Gastrocnemius medialis (tissue), 4 donors: ENCODE measurements at regions not wholly inside any gene's neighbourhood (a gene's known extent, or its start where the extent isn't known, plus 50 kb on each side); places are given as distances from the start of the nearest gene placed in this dataset.

Experiments
- POLR2A ChIP-seq, 2 donors: fragments of 450-650 bp; IDR thresholded peaks; one replicate each; pipeline ENCODE4 v1.6.1; 2017; ENCODE audit warnings: antibody characterized with exemption in 2 of 2, mild to moderate bottlenecking in 2 of 2, moderate library complexity in 2 of 2
- TF ChIP-seq, protein P1 (sequence below), 5 experiments: fragments of 450-650 bp in 3 of 5; fragments of 200-600 bp in 2 of 5; sonication (generic) in 2 of 5; IDR thresholded peaks in 4 of 5; conservative IDR thresholded peaks in 1 of 5; 1 replicate in 4 of 5; 2 replicates in 1 of 5; pipeline ENCODE4 v1.5.1; 2016 to 2019; ENCODE audit warnings: antibody characterized with exemption in 5 of 5, mild to moderate bottlenecking in 3 of 5, moderate library complexity in 3 of 5

DNA sequence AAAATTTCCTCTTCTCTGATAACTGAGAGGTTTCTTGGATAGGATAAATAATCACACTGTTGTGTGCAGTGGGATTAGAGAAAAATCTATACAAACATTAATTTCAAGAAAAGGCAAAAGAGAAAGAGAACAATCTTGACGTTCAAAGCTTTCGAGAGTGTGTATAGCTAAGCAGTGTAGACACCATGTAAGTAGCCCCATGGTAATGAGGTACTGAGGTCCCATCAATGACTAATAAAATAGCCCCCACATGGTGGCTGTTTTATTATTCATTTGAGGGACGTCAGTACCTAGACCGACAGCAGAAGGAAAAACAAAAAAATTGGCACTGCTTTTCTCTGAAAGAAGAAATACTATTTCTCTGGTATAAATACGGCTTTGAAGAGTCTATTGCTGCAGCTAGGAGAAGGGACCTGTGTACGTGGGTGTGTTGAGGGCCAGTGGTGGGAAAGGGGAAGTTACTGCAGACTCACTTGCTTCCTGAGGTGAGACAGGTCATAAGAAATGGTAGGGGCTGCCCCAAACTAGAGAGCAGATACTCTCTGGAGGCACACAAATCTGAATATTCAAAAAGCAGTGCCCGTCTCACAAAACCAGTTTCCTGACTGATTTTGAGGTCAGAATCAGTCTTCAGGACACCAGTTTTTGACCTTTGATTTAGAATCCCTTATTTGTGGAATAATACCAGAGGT lies 339.8 kb downstream of the EMP1 start:
- TF ChIP-seq, protein P1, sequence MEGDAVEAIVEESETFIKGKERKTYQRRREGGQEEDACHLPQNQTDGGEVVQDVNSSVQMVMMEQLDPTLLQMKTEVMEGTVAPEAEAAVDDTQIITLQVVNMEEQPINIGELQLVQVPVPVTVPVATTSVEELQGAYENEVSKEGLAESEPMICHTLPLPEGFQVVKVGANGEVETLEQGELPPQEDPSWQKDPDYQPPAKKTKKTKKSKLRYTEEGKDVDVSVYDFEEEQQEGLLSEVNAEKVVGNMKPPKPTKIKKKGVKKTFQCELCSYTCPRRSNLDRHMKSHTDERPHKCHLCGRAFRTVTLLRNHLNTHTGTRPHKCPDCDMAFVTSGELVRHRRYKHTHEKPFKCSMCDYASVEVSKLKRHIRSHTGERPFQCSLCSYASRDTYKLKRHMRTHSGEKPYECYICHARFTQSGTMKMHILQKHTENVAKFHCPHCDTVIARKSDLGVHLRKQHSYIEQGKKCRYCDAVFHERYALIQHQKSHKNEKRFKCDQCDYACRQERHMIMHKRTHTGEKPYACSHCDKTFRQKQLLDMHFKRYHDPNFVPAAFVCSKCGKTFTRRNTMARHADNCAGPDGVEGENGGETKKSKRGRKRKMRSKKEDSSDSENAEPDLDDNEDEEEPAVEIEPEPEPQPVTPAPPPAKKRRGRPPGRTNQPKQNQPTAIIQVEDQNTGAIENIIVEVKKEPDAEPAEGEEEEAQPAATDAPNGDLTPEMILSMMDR (IDR thresholded peaks at IDR 0.05 in 4 of 5, conservative IDR thresholded peaks at IDR 0.05 in 1 of 5): no peak
- no peak for TF ChIP-seq POLR2A (IDR thresholded peaks at IDR 0.05)
